PC-3 (cell line): ENCODE measurements at regions not wholly inside any gene's neighbourhood (a gene's known extent, or its start where the extent isn't known, plus 50 kb on each side); places are given as distances from the start of the nearest gene placed in this dataset.

Experiments used
- ATAC-seq: fragments of 200-7000 bp; cut with Tn5 transposase; 2 replicates; pipeline ENCODE4 v1.9.1; 2020; ENCODE audit warnings: mild to moderate bottlenecking, moderate library complexity
- BruUV-seq: library from RNA; stranded (reverse); fragments of 400-500 nt; replicated peaks from 2 replicates; lab custom pipeline; 2021; lab: Mats Ljungman, UMichigan
- CTCF ChIA-PET: fragments of 300-600 bp; sonication (Branson Sonifier 250); formaldehyde crosslinking; loops from one replicate; lab custom pipeline; 2022; ENCODE audit warnings: antibody characterized with exemption; lab: Charles Lee
- POLR2A ChIA-PET: fragments of 300-600 bp; sonication (Branson Sonifier 250); formaldehyde crosslinking; loops from one replicate; lab custom pipeline; 2022; ENCODE audit warnings: antibody characterized with exemption; ENCODE audit not compliant: unreplicated experiment; lab: Charles Lee
- DNase-seq: peaks from one replicate; pipeline ENCODE4 v3.0.0-alpha.2; 2015
- H2AFZ ChIP-seq: fragments of 300-600 bp; sonication (generic); 2 replicates; pipeline ENCODE4 v1.6.0; 2016; ENCODE audit warnings: antibody characterized with exemption, low read length
- H3F3A ChIP-seq: fragments of 300-600 bp; sonication (generic); one replicate; pipeline ENCODE4 v1.6.0; 2017; ENCODE audit warnings: antibody characterized with exemption, low read length, control low read depth, mild to moderate bottlenecking; ENCODE audit not compliant: unreplicated experiment
- H3K27ac ChIP-seq: fragments of 300-600 bp; sonication (generic); 2 replicates; pipeline ENCODE4 v1.5.1; 2016; ENCODE audit warnings: mild to moderate bottlenecking, low read length
- H3K27me3 ChIP-seq: fragments of 300-600 bp; sonication (generic); 2 replicates; pipeline ENCODE4 v1.6.1; 2016; ENCODE audit warnings: low read length, mixed read lengths
- H3K36me3 ChIP-seq: fragments of 300-600 bp; sonication (generic); 2 replicates; pipeline ENCODE4 v1.6.1; 2016; ENCODE audit warnings: low read depth, mixed run types, low read length, mixed read lengths
- H3K4me1 ChIP-seq: fragments of 300-600 bp; sonication (generic); 2 replicates; pipeline ENCODE4 v1.5.1; 2016; ENCODE audit warnings: low read length; ENCODE audit not compliant: insufficient read depth
- H3K4me2 ChIP-seq: fragments of 300-600 bp; sonication (generic); 2 replicates; pipeline ENCODE4 v1.6.0; 2016; ENCODE audit warnings: low read length
- H3K4me3 ChIP-seq: fragments of 300-600 bp; sonication (generic); 2 replicates; pipeline ENCODE4 v1.5.1; 2016; ENCODE audit warnings: mild to moderate bottlenecking, low read length, mixed read lengths
- H3K79me2 ChIP-seq: fragments of 300-600 bp; sonication (generic); 2 replicates; pipeline ENCODE4 v1.6.1; 2017; ENCODE audit warnings: low read length, mixed read lengths
- H3K9ac ChIP-seq: fragments of 300-600 bp; sonication (generic); 2 replicates; pipeline ENCODE4 v1.6.0; 2016; ENCODE audit warnings: mild to moderate bottlenecking, low read length
- H3K9me2 ChIP-seq: fragments of 300-600 bp; sonication (generic); replicated peaks from 2 replicates; pipeline ENCODE4 v1.6.1; 2016; ENCODE audit warnings: mixed run types, low read length, mixed read lengths
- H3K9me3 ChIP-seq: fragments of 300-600 bp; sonication (generic); 2 replicates; pipeline ENCODE4 v1.6.1; 2016; ENCODE audit warnings: low read length, mixed read lengths
- H4K20me1 ChIP-seq: fragments of 300-600 bp; sonication (generic); 2 replicates; pipeline ENCODE4 v1.6.1; 2016; ENCODE audit warnings: low read length, mixed read lengths
- EZH2 ChIP-seq: fragments of 300-600 bp; sonication (generic); IDR thresholded peaks from one replicate; pipeline ENCODE4 v1.6.1; 2017; ENCODE audit warnings: antibody characterized with exemption, mild to moderate bottlenecking, low read length; ENCODE audit not compliant: unreplicated experiment
- EZH2phosphoT487 ChIP-seq: fragments of 300-600 bp; sonication (generic); IDR thresholded peaks from 2 replicates; pipeline ENCODE4 v1.6.1; 2018; ENCODE audit warnings: mild to moderate bottlenecking, antibody characterized with exemption, low read length, borderline replicate concordance
- intact Hi-C: fragments of 100-400 bp; cut with micrococcal nuclease; formaldehyde crosslinking; loops from 2 replicates; pipeline ENCODE4 v1.9.0; 2023
- TF ChIP-seq, protein P1 (sequence below): fragments of 300-600 bp; sonication (generic); conservative IDR thresholded peaks from 2 replicates; pipeline ENCODE4 v1.5.1; 2017; ENCODE audit warnings: antibody characterized with exemption, low read depth, mild to moderate bottlenecking, low read length

DNA sequence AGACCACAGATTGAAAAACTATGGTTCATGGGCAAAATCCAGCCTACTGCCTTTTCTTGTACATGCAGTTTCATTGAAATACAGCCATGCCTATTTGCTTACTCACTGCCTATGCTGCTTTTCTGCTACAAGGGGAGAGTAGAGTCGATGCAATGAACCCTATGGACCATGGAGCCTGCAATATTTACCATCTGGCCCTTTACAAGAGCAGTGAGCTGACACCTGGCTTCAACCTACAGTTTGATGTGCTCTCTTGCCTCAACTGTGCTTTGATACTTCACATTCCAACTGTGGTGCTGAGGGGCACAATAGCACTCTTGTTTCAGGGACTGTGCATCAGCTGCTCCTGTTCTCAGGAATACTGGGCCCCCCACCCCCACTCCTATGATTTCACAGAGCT is 239.5 kb upstream of the SORL1-AS1 start:
- H4K20me1 ChIP-seq = no peaks in the 10 kb centered on the region
- H3K27me3 ChIP-seq = no peaks in the 10 kb centered on the region
- no peak overlapping the region for H2AFZ ChIP-seq
- H3K79me2 ChIP-seq = no peaks in the 10 kb centered on the region
- H3K9me3 ChIP-seq = no peaks in the 10 kb centered on the region
- H3K36me3 ChIP-seq = no peaks in the 10 kb centered on the region
- no peaks in the 10 kb centered on the region for H3K9me2 ChIP-seq
- intact Hi-C loops = no loop called here
- H3K4me2 ChIP-seq = no peak overlapping the region
- DNase-seq = no peak
- H3K4me3 ChIP-seq = no peak overlapping the region
- H3K9ac ChIP-seq = no peak overlapping the region
- H3K4me1 ChIP-seq = peaks cover 24% of the 10 kb centered on the region
- ATAC-seq = no peak
- ChIA-PET POLR2A (no interaction called here), CTCF (no interaction called here)
- H3F3A ChIP-seq = no peaks in the 10 kb centered on the region
- no TSS peak for BruUV-seq
- TF ChIP-seq EZH2 (no peak), EZH2phosphoT487 (no peak)
- TF ChIP-seq, protein P1, sequence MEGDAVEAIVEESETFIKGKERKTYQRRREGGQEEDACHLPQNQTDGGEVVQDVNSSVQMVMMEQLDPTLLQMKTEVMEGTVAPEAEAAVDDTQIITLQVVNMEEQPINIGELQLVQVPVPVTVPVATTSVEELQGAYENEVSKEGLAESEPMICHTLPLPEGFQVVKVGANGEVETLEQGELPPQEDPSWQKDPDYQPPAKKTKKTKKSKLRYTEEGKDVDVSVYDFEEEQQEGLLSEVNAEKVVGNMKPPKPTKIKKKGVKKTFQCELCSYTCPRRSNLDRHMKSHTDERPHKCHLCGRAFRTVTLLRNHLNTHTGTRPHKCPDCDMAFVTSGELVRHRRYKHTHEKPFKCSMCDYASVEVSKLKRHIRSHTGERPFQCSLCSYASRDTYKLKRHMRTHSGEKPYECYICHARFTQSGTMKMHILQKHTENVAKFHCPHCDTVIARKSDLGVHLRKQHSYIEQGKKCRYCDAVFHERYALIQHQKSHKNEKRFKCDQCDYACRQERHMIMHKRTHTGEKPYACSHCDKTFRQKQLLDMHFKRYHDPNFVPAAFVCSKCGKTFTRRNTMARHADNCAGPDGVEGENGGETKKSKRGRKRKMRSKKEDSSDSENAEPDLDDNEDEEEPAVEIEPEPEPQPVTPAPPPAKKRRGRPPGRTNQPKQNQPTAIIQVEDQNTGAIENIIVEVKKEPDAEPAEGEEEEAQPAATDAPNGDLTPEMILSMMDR = no peak
- H3K27ac ChIP-seq = no peak overlapping the region

DNA sequence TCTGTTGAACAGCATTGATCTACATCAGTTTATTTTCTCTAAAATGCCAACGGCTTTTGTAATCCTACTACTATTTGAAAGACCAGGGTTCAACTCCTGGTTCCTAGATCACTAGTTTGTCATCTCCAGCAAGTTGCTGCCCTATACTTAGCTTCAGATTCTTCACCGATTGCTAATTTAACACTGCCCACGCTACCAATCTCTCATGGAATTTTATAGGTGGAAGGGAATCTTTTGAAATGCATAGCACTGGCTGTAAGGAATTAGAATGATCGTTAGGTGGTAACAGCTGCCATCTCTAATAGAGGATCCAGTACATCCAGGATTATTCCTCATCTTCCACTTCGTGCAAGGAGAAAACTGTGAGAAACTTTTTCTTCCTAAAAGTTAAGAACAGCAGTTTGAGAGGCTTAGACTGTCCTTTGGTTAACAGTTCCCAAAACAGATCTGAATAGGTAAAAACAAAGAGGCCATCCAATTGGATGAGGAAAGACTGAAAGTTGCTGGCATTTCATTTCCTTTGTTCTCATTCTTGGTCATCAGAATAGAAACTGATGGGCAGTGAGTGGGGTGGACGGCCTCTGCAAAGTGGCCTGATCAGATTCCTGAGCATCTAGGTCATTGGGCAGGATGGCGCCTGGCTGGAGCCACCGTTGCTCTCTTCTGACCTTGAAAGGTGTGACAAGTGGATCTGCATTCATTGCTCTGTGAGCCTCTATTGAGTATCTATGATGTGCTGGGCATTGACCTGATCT is 236.3 kb upstream of the SORL1-AS1 start:
- TF ChIP-seq EZH2phosphoT487 (no peak), EZH2 (no peak)
- TF ChIP-seq, protein P1 = no peak
- no TSS peak for BruUV-seq
- Histone ChIP-seq H3F3A (no peaks in the 10 kb centered on the region), H2AFZ (peak overlapping the region; percentile 46), H3K79me2 (no peaks in the 10 kb centered on the region), H3K27ac (no peak overlapping the region), H3K27me3 (no peaks in the 10 kb centered on the region), H3K4me1 (peaks cover 24% of the 10 kb centered on the region), H3K4me2 (peak overlapping the region; percentile 48; the same call in 1 of the 2 replicates), H3K4me3 (no peak overlapping the region), H3K9me3 (no peaks in the 10 kb centered on the region), H3K36me3 (no peaks in the 10 kb centered on the region), H3K9me2 (no peaks in the 10 kb centered on the region), H3K9ac (no peak overlapping the region), H4K20me1 (no peaks in the 10 kb centered on the region)
- ATAC-seq (peak; percentile 71), DNase-seq (peak; percentile 68)
- intact Hi-C loops = no loop called here
- POLR2A ChIA-PET = no interaction called here
- CTCF ChIA-PET = no interaction called here

DNA sequence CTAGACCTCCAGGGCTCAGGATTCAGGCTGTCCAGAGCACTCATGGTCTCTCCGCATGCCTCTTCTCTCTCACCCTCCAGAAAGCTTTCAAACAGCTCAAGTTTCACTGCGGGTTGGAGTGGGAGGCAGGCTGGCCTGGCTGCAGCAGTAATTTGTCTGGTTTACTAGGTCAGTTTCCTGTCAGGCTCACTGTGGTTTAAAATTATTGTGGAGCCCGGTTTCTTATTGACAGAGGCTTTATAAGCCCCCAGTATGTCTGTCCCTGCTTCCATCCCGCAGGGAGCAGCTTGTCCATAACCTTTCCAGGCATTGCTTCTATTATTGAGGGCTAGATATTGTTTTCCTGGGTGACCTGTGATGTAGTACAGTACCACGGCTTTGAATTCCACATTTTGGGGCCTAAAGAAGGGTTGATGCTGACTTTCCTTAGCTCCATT is 235.3 kb upstream of the SORL1-AS1 start:
- ChIA-PET POLR2A (interaction anchor here (0.6 kb wide), 2 partner anchors 12 to 59 kb away, joined by 3 to 5 read pairs; no protein-coding TSS in a partner anchor), CTCF (interaction anchor here (0.6 to 1.0 kb wide), 2 partner anchors 33 to 39 kb away, joined by 3 read pairs; no protein-coding TSS in a partner anchor)
- no peaks in the 10 kb centered on the region for H3K9me3 ChIP-seq
- H3K4me2 ChIP-seq = peak overlapping the region; percentile 35
- intact Hi-C loops = no loop called here
- no peak overlapping the region for H3K9ac ChIP-seq
- H3K27ac ChIP-seq = no peak overlapping the region
- ATAC-seq (peak; percentile 90), DNase-seq (peak; percentile 60)
- H3F3A ChIP-seq = no peaks in the 10 kb centered on the region
- no peaks in the 10 kb centered on the region for H3K27me3 ChIP-seq
- TF ChIP-seq EZH2phosphoT487 = no peak
- no peak for TF ChIP-seq EZH2
- TF ChIP-seq, protein P1 = no peak
- H3K4me1 ChIP-seq = peaks cover 24% of the 10 kb centered on the region
- no peaks in the 10 kb centered on the region for H3K36me3 ChIP-seq
- no peaks in the 10 kb centered on the region for H4K20me1 ChIP-seq
- H3K79me2 ChIP-seq = no peaks in the 10 kb centered on the region
- H3K4me3 ChIP-seq = no peak overlapping the region
- peak overlapping the region; percentile 60 for H2AFZ ChIP-seq
- no peaks in the 10 kb centered on the region for H3K9me2 ChIP-seq
- no TSS peak for BruUV-seq
